Hematopoietic multipotent progenitor cell (in vitro differentiated cells): ENCODE measurements at regions not wholly inside any gene's neighbourhood (a gene's known extent, or its start where the extent isn't known, plus 50 kb on each side); places are given as distances from the start of the nearest gene placed in this dataset.

Experiments
- DNase-seq, 3 donors: peaks; one replicate each; pipeline ENCODE4 v3.0.0-alpha.2; 2011 to 2015; ENCODE audit warnings: low read depth in 2 of 3, low spot score in 2 of 3

DNA sequence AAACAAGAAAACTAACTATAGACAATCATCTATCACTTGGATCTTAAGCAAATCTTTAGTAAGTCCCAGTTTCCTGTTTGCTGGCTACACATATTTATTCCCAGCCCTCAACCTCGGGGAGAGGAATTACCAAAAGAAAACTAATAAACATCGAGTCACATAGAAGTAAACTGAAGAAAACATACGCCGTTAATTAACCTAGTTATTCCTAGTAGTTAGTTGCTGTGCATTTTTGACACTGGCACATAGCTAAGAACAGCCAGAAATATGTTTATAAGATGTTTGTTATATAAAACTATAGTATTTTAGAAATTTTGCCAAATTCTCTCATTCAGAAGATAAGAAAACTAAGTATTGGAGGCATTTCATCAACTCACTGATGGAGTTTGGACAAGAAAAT, 407.2 kb upstream of the ARHGEF26 start:
- no peak for DNase-seq

DNA sequence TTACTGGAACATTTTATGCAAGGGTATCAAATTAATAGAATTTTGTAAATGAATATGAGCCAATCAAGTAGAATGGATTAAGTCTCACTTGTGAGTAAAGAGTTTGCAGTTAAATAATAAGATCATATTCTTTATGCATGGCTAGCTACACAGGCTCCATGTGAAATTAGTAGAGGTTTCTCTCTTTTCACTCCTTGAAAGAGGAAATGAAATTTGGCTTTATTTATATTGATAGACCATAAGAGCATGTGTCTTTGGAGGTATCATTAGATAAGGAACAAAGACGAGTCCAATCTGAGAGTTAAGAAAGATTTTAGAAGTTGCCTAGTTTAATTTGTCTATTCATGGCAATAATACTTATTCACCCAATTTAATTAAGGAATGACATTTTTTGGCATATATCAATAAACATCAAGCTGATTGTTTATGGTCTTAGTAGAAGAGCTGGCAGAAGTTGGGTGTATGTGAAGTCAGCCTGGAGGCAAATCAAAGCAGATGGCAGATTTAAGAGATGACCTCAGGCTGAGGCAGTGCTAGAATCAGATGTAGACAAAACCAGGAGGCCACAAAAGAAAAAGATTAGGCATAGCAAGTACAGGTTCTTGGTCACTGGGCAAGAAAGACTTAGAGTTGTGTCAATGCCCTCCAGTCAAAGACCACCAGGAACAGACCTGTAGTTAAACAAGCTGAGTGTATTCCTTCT, 406.5 kb upstream of the ARHGEF26 start:
- DNase-seq = no peak

DNA sequence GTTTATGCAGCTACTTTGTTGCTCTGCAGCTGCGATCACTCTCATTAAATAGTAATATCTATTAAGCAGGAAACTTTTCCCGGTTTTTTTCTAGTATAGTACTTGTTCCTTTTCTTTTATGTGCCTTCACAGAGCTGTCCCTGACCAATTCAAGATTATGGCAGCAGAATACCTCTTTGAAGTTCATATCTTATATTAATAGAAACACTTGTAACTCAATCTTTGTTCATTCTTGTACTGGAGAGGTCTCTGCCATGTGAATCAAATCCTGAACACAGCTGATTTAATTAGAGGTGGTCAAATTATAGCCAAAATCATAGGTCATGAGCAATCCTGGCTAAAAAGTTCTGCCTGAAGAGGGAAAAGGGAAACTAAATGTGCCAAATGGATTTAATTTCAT, 399.0 kb upstream of the ARHGEF26 start:
- no peak for DNase-seq

DNA sequence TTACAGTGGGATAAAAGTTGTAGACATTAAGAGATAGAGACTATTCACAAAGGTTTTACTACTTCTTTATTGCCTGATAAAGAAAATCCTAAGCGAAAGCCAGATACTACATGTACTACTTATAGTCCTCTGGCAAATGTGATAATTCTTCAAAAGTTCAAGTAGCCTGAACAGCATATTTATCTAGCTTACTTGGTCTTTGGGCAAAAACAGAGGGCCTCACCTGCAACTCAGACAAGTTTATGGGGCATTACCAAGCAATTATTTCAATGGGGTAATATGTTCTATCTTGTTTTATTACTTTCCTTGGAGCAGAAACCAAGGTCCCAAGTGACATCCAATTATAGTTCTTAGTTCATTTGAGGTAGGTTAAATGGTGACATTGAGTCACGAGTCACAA, 390.1 kb upstream of the ARHGEF26 start:
- DNase-seq = no peak

DNA sequence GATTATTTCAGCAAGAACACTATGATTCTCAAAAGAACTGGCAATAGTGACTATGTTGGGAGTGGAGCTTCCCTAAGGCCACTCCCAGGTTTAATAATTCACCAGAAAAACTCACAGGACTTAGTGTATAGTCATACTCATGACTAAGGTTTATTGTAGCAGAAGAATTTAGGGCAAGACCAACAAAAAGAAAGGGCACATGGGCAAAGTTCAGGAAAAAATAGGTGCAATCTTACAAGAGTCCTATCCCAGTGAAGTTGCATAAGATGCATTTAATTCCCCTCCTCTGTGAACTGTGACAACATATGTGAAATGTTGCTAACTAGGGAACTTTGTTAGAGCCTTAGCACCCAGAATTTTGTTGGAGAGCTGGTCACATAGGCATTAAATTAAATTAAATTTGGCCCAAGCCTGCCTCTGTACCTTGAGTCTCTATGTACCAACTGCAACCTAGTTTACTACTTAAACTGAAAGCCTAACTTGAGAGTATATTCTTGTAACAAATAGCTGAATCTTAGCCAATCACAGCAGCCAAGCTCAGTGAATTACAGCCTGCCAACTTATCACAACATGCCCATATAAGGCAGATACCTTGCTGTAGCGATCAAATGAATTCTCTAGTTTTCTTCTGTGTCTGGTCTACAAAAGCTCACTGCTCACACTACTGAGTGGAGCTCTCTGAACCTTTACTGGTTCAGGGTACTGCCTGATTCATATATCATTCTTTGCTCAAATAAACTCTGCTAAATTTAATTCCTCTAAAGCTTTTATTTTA, 386.2 kb upstream of the ARHGEF26 start:
- DNase-seq = no peak

DNA sequence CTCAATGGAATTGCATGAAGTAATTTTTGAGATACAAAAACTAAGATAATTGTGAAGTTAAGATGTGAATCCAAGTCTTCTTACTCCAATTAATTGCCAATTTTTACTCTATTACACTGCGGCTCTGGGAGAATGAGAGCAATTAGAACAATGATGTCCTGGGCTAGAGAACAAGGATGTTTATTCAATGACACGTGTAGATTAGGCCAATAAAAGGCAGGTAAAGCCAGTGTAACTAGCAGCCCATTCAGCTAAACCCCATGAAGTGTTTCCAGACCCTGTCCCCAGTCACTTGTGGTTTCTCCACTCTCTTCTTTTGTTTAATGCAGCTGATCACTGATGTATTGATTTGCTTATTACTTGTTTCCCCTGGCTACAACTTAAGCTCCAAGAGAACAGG, 381.1 kb upstream of the ARHGEF26 start:
- DNase-seq = no peak

DNA sequence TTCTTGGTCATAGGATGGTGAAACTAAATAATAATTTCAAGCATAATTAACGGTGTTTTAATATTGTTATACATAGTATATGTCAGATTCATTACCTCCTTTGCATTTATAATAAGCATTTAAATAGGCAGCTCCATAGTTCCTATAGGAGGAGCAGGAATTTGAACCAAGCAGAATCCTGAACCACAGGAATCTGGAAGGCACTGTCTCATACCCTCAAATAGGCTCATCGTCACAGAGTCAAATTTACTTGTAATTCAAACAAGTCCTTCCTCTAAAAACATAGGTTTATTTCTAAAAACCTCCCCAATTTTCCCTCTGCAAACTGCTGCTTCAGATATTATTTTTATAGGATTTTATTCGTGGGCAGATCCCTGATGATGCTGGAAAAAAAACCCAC, 376.3 kb upstream of the ARHGEF26 start:
- no peak for DNase-seq

DNA sequence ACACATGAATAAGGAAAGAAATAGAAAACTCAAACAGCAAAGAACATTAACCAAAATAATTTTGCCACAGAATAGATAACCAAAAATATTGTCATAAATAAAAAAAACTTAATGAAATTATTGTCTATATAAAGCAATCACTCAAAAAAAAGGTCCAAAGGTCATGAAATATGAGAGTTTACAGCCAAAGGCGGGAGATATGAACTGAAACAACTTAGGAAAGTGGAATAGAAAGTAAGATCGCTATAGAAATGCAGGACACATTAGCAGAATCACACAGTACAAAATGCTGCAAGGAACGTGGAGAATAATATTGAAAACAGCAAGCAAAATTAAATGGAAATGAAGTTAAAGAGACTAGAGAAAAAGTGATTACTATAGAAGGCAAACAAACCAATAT, 375.0 kb upstream of the ARHGEF26 start:
- DNase-seq = no peak

DNA sequence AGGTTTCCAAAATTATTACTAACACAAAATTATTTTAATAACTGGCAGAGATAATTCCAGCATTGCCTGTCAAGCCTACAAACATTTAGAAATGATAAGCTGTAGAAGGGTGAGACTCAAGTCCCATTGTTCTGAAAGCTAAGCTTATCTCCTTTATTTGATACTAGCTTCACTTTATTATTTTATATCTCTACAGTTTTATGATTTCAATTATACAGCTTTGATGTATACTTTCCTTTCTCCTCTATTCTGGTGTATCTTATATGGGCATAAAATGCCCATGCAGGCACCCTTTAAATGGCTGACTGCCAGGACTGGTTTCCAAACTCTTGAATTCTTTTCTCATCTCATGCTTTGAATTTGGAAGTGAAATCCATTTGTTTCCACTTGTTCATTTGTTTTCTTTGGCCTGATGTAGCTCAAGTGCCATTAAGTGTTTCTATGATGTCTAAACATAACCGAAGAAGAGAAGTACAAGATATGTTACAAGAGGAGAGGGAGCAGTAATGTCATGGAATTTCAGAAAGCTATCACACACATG, 372.1 kb upstream of the ARHGEF26 start:
- DNase-seq = no peak

DNA sequence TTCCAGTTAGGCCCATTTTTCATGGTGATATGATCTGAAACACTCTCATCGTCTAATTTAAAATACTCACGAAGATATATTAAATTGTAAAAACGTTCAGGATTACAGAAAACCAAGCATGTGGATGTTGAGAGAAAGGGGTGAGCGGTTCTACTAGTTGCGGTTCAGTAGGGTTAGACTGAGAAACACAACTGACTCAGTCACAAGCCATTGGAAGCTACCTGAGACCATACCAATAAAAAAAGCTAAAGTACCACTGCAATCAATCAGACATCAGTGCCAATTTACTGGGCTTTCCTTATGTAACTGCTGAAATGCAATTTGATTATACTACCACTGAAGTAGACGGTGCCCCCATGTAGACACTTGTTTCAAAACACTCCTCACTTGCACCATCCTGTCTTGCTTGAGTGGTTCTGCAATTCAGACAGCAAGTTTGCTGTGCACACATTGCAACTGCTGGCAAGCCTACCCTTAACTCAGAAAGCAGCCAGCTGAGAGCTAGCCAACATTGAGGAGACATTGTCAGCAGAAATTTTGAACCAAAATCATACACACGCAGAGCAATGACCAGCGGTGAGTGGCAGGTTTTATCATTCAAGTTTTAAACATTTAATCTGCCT, 368.7 kb upstream of the ARHGEF26 start:
- no peak for DNase-seq

DNA sequence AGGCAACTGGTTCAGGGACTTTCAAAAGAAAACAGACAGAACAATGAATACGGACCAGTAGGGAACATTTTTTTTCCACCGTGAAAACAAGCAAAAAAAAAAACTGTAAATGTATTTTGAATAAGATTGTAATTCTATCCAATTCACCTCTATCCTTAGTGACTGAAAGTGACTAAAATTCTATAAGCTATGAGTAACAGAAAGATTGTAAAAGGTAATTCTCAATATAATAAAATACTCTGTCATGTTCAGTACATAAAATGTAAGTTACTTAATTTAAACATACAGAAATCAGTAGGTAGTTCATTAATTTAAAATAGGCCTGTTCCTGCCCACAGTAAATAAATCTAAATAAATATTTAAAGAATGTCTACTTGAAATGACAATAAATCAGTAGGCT, 368.2 kb upstream of the ARHGEF26 start:
- no peak for DNase-seq

DNA sequence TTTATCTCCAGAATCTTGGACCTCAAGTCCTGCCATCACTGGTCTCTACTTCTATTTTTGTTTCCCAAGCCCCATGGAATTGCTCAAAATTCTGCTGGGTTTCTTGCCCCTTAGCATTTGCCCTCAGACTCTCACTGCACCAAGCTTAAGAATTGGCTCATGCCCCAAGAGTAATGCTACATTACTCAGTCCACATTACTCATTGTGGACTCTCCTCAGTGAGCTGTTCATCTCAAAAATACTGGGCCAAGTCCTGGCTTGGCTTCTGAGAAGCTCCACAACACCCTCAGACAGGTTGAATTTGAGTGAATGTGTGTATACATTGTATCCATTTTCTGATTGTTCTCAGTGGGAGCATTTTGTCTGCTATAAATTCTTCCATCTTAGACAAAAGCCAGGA, 364.4 kb upstream of the ARHGEF26 start:
- DNase-seq = no peak

DNA sequence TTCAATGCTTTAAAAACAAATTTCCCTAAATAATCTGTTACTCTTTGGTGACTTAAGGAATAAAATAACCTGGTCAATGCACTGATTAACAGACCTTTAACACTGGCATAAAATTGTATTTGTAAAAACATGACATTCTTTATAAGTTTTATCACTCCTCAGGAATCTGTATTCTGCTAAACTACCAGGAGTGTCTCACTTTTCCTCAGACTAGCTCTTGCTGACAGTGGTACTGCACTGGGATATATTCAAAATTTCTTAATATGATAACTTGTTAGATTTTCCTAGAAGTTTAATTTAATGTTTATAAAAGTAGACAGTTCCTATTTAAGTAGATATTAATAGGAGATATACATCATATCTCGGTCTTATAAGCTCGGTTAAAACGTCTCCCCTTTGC, 363.4 kb upstream of the ARHGEF26 start:
- DNase-seq = no peak

DNA sequence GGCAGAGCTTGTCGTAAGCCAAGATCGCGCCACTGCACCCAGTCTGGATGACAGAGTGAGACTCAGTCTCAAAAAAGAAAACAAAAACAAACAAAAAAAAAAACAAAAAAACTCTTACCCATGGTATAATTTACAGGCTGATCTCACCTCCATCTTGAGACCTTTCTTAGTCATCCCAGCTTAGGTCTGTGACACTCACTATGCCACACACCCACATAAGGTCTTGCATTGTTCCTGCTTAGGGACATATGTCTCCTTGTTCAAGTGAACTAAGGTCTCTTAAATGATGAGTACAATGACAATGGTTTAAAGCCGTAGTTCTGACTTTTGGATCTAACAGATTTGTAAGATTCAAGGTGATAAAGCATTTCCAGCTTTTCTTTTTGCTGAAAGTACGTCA, 360.2 kb upstream of the ARHGEF26 start:
- DNase-seq = no peak

DNA sequence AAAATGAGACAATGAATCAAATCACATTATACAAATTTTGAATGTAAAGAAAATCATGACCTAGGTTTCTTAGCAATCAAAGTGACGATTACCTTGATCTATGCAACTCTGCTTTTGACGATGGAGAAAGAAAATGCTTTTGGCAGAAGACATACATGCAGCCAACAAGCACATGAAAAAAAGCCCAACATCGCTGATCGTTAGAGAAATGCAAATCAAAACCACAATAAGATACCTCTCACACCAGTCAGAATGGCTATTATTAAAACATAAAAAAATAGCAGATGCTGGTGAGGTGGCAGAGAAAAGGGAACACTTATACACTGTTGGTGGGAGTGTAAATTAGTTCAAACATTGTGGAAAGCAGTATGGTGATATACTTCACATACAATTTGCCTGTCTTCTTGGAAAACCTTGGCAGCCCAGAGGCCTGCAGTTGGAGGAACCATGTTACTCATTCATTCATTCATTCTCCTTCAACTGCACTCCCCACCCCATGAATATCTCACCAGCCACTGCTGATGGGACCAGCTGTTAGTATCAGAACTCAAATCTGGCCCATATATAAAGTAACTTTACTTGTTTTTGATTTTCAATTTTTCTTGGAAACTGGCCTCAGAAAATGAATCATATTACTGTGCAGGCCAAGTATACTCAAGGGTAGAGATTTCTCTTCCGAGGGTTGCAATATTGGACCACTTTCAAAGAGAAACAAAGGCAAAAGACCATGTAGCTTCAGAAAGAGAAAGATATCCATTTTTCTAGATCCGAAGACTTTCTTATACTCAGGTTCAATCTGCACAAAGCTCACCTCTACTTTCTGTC, 358.6 kb upstream of the ARHGEF26 start:
- no peak for DNase-seq

DNA sequence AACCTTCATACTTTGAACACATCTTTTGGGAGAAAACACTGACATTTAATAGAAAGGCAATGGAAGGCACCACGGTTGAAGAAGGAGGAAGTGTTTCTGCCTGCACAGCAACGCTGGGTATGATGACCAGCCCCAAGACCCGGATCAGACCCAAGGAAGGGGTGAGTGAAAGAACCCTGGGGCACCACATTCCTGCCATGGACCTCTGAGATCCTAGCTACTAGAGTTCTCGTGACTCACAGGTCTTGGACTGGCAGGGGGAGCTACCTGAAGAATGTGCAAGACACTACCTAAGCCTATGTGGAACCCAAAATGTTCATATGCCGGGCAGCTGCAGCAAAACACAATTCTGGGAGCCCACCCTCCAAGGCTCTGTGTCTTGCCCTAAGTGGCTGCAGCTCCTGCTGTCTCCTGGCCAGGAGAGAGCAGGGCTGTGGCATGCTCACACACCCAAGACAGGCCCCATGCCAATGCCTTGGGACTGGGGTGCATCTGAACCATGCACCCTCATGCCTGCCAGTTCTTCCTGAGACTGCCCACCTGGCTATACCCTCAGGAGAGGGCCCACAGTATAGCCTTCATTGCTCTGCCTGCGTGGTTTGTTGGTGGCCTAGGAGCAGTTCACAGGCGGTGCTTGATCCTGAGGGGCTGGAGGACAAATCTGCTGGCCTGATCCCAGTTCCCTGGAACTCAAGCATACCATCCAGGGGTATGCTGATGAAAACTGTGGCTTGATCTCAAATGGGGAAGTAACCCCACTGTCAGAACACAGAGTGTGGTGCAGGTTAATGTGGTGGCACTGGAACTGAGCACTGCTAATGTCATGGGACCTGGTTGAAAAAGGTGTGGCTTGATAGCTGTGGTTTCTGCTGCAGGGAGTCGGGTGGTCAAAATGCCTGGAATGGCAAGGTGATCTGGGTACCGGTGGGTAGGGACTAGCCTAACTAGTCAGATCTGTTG, 353.3 kb upstream of the ARHGEF26 start:
- peak in 1 of 3 donors; percentile 28 for DNase-seq

DNA sequence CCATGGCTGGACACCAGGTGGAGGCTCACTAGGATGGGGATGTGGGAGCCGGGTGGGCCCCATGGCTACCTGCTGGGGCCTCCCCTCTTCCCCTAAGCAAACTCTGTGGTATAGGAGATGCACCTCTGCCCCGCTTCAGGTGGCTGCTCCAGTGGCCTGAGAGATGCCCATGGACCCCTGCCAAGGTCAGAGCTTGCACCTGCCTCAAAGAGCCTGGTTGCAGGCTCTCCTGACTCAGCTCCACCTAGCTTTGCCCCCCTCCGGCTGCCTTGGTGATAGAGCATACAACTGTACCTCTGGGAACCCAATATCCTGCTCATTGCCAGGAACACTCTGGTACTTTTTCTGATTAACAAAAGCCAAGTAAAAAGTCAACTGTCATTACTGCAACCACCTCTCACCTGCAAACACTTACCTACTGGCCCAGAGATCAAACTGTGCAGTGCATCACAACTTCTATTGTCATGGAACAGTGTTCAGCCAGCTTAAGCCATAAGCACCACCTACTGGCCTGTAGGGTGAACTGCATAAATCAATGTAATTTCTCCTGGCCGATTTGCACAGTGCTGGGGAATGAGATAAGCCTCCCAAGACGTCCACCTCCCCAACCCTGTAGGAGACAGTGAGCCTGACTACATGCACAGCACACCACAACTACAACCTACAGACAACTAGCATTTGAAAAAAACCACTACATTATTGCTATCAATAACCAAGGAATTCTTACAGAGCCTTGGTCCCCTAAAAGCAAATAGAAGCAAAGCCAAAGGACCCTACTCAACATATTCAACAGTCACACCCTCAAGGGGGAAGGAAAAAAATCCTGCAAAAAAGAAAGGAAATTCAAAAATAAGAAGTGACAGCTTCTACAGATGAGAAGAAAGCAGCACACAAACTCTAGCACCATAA, 352.4 kb upstream of the ARHGEF26 start:
- DNase-seq = peak; percentile 21 to 55 (median 36)

DNA sequence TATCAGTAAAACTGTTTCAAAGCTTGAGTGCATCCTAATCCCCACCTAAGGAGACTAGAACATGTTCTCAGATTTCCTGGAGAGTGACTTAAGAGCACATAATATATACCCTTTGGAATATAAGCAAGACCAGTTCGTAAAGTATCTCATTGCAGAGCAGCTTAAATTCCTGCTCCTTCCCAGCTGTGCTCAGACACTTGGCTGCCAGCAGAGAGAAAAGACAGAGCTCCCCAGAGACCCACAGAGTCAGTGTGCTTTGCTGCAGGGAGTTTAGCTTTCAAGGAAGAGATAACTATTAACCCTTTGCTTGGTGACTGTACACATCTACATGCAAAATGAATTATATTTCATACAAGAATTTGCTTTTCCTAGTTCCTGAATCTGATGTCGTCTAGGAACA, 338.1 kb upstream of the ARHGEF26 start:
- no peak for DNase-seq
